ENCODE measurements at regions not wholly inside any gene's neighbourhood (a gene's known extent, or its start where the extent isn't known, plus 50 kb on each side); places are given as distances from the start of the nearest gene placed in this dataset.

DNA sequence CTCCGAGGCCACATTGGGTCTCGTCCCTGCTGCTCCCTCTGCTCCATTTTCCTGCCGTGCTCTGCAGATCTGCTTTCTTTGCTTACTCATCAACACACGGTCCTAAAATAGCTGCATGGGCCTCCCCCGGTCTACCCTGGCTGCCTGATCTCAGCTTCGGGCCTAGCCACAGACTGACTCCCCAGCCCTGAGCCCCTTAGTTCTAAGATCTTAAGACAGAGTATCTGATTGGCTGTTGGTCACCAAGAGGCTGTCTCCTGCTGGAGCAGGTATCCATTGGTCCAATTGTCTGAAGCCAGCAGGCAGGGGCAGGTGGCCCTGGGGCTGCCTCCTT is 53.7 kb upstream of the NECTIN1 start:
- intact Hi-C loops (cut with micrococcal nuclease; ENCODE audit: unreplicated experiment) (no loop called here), in situ Hi-C loops (cut with HindIII; ENCODE audit: extremely low pct_ligation_motif_present, low pct_unique_long_range_greater_than_20kb) (no loop called here)
- no peak for DNase-seq (ENCODE audit: low spot score)
- no peaks in the 10 kb centered on the region for H3K36me3 ChIP-seq (replicated peaks in 1 of 2; ENCODE audit: control insufficient read depth in 1 of 2, insufficient read depth in 2 of 2, low read length in 2 of 2)
- no peaks in the 10 kb centered on the region for H4K20me1 ChIP-seq (ENCODE audit: insufficient read depth, low read length)
- no peak for ATAC-seq
- H3K9ac ChIP-seq (ENCODE audit: insufficient read depth, low read depth, low read length), result no peak overlapping the region
- peaks cover 9 to 58% of the 10 kb centered on the region in 2 experiments for H3K27me3 ChIP-seq (ENCODE audit: control insufficient read depth in 1 of 2, insufficient read depth in 2 of 2, low read length in 2 of 2)
- 11% methylated on average over 5 of the region's 6 CpGs for WGBS (ENCODE audit: low lambda C conversion rate)
- no peaks in the 10 kb centered on the region for H3K79me2 ChIP-seq (ENCODE audit: insufficient read depth, low read length)
- H3K4me2 ChIP-seq (ENCODE audit: low read depth, low read length), result no peak overlapping the region
- no peaks in the 10 kb centered on the region for H3K9me3 ChIP-seq (ENCODE audit: low read length)
- no peak overlapping the region for H3K27ac ChIP-seq (ENCODE audit: extremely low read length, insufficient read depth, low read length)
- FAIRE-seq, result no peak
- no peak overlapping the region for H3K4me3 ChIP-seq (replicated peaks in 1 of 3; ENCODE audit: insufficient read depth in 1 of 3, low read depth in 2 of 3, low read length in 3 of 3)
- H3K4me1 ChIP-seq (ENCODE audit: insufficient read depth, low read length), result no peaks in the 10 kb centered on the region
- BruUV-seq (replicated peaks), result no TSS peak
- ChIA-PET CTCF (ENCODE audit: low intra/inter-chr PET ratio, low total read pairs) (no interaction called here), POLR2A (no interaction called here)
- no peak overlapping the region for H2AFZ ChIP-seq (ENCODE audit: low read length)
- TF ChIP-seq, protein P1, sequence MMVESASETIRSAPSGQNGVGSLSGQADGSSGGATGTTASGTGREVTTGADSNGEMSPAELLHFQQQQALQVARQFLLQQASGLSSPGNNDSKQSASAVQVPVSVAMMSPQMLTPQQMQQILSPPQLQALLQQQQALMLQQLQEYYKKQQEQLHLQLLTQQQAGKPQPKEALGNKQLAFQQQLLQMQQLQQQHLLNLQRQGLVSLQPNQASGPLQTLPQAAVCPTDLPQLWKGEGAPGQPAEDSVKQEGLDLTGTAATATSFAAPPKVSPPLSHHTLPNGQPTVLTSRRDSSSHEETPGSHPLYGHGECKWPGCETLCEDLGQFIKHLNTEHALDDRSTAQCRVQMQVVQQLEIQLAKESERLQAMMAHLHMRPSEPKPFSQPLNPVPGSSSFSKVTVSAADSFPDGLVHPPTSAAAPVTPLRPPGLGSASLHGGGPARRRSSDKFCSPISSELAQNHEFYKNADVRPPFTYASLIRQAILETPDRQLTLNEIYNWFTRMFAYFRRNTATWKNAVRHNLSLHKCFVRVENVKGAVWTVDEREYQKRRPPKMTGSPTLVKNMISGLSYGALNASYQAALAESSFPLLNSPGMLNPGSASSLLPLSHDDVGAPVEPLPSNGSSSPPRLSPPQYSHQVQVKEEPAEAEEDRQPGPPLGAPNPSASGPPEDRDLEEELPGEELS (CRISPR knock-in tag; IDR thresholded peaks at IDR 0.05), result no peak
- TF ChIP-seq LCORL (IDR thresholded peaks at IDR 0.05) (no peak), LCORL (CRISPR knock-in tag; IDR thresholded peaks at IDR 0.05) (no peak), ZNF556 (CRISPR knock-in tag; IDR thresholded peaks at IDR 0.05; ENCODE audit: borderline replicate concordance) (no peak), NFIB (CRISPR knock-in tag; IDR thresholded peaks at IDR 0.05; ENCODE audit: borderline replicate concordance) (no peak), PITX1 (CRISPR knock-in tag; IDR thresholded peaks at IDR 0.05) (no peak), ZBTB33 (CRISPR knock-in tag; IDR thresholded peaks at IDR 0.05) (no peak), MATR3 (CRISPR knock-in tag; IDR thresholded peaks at IDR 0.05) (no peak), TIGD3 (CRISPR knock-in tag; IDR thresholded peaks at IDR 0.05; ENCODE audit: borderline replicate concordance) (no peak), TCF7 (IDR thresholded peaks at IDR 0.05; ENCODE audit: low read depth) (no peak), SUZ12 (IDR thresholded peaks at IDR 0.05; ENCODE audit: low read depth, low read length) (no peak)
- TF ChIP-seq, protein P2, sequence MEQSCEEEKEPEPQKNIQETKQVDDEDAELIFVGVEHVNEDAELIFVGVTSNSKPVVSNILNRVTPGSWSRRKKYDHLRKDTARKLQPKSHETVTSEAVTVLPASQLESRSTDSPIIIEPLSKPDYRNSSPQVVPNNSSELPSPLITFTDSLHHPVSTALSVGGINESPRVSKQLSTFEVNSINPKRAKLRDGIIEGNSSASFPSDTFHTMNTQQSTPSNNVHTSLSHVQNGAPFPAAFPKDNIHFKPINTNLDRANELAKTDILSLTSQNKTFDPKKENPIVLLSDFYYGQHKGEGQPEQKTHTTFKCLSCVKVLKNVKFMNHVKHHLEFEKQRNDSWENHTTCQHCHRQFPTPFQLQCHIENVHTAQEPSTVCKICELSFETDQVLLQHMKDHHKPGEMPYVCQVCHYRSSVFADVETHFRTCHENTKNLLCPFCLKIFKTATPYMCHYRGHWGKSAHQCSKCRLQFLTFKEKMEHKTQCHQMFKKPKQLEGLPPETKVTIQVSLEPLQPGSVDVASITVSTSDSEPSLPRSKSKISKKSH (CRISPR knock-in tag; IDR thresholded peaks at IDR 0.05; ENCODE audit: borderline replicate concordance), result no peak
- TF ChIP-seq, protein P3, sequence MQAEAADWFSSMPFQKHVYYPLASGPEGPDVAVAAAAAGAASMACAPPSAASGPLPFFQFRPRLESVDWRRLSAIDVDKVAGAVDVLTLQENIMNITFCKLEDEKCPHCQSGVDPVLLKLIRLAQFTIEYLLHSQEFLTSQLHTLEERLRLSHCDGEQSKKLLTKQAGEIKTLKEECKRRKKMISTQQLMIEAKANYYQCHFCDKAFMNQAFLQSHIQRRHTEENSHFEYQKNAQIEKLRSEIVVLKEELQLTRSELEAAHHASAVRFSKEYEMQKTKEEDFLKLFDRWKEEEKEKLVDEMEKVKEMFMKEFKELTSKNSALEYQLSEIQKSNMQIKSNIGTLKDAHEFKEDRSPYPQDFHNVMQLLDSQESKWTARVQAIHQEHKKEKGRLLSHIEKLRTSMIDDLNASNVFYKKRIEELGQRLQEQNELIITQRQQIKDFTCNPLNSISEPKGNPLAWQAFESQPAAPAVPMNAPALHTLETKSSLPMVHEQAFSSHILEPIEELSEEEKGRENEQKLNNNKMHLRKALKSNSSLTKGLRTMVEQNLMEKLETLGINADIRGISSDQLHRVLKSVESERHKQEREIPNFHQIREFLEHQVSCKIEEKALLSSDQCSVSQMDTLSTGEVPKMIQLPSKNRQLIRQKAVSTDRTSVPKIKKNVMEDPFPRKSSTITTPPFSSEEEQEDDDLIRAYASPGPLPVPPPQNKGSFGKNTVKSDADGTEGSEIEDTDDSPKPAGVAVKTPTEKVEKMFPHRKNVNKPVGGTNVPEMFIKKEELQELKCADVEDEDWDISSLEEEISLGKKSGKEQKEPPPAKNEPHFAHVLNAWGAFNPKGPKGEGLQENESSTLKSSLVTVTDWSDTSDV (CRISPR knock-in tag; IDR thresholded peaks at IDR 0.05), result no peak

Measured in HepG2 (cell line).